DMS153 (cell line): ENCODE measurements at regions not wholly inside any gene's neighbourhood (a gene's known extent, or its start where the extent isn't known, plus 50 kb on each side); places are given as distances from the start of the nearest gene placed in this dataset.

ENCODE experiments used
- DNase-seq: peaks from one replicate; lab custom pipeline; 2025; lab: John Stamatoyannopoulos, UW

DNA sequence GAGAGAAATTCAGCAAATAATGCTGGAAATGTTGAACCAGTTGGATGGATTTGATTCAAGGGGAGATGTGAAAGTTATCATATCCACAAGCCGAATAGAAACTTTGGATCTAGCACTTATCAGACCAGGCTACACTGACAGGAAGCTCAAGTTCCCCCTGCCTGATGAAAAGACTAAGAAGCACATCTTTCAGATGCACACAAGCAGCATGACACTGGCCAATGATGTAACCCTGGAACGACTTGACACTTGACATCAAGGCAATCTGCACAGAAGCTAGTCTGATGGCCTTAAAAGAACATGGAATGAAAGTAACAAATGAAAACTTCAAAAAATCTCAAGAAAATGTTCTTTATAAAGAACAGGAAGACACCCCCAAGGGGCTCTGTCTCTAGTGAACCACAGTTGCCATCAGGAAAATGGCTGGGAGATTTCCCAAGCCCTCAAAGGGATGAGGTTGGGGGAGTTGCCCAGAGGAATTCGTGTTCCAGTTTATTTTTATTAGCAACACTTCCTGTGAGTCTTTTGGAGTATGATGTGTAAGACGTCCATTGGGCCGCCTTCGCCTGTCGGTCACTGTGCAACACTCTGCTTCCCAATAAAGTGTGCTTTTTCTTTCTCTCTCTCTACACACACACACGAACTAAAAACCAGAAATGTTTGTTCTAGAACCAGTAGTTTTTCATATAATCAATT, 200.0 kb downstream of the HIBADH start:
- DNase-seq, result no peak

DNA sequence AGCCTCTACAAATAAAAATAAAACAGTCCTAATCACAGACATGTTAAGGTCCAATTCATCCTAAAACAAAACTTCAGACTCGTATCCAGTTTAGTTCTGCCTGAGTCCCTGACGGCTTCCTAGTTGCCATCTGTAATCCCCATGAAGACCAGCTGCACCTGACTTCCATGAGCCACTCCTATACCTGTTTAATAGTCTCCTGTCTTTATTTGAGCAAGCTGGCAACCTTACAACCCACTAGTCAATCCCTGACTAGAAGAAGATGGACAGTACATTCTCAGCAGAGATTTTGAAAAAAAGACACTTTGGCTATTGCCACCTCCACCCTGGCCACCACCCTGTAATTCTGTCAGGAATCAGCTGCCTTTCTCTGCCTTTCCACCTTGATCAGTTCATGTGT, 197.7 kb downstream of the HIBADH start:
- DNase-seq, result no peak

DNA sequence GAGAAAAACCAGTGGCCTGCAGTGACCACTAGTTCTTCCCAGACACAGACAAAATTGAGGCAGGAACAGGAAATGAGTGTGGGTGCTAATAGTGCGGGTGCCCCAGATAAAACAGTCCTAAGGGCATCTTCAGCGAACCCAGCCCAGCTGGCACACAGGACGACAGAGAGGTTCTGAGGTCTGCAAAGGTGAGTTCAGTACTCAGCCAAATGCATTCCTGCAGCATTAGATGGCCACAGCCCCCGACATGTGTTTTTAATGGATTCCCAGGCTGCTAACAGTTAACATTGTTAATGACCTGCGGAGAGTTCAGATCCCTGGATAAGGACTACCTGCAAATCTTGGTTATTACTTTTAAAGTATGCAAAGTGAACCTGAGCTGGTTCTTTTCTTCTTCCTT, 196.0 kb downstream of the HIBADH start:
- DNase-seq, result no peak

DNA sequence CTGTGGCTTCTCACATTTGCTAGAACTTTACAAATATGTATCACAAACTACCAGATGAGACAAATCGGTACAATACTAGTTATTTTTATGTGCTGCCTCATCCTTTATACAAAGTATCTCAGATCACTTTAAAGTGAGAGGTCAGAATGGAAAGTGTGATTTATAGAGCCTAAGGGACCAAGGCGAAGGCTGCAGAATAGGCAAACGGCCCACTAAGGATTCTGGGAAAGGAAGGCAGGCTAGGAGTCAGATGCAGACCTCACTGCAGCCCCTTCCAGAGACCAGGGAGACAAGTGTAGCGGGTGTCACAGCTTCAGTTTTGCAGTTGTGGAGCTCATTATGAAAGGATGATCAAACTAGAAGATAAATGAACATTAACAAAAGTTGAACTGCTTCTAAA, 190.6 kb downstream of the HIBADH start:
- no peak for DNase-seq
